Neutrophil (primary cell): ENCODE measurements at regions not wholly inside any gene's neighbourhood (a gene's known extent, or its start where the extent isn't known, plus 50 kb on each side); places are given as distances from the start of the nearest gene placed in this dataset.

ENCODE experiments used
- H3K27ac ChIP-seq: fragments of 200-600 bp; sonication (generic); 2 replicates; pipeline ENCODE4 v1.5.1; 2016; ENCODE audit warnings: mild to moderate bottlenecking, moderate library complexity
- H3K27me3 ChIP-seq: fragments of 200-600 bp; sonication (generic); 2 replicates; pipeline ENCODE4 v1.6.0; 2016; ENCODE audit warnings: mild to moderate bottlenecking
- H3K36me3 ChIP-seq: fragments of 200-600 bp; sonication (generic); 2 replicates; pipeline ENCODE4 v1.5.1; 2017
- H3K4me1 ChIP-seq, 2 experiments: fragments of 200-600 bp in 1 of 2; sonication (generic) in 1 of 2; 1 replicate in 1 of 2; 2 replicates in 1 of 2; pipeline versions ENCODE4 v1.5.1 to v1.6.1; 2013 to 2016; ENCODE audit warnings: low read depth in 1 of 2, low read length in 1 of 2, mild to moderate bottlenecking in 1 of 2, moderate library complexity in 1 of 2; ENCODE audit not compliant: control insufficient read depth in 1 of 2, insufficient read depth in 1 of 2
- H3K4me3 ChIP-seq, 2 experiments: fragments of 200-600 bp in 1 of 2; sonication (generic) in 1 of 2; 1 replicate in 1 of 2; 2 replicates in 1 of 2; pipeline ENCODE4 v1.5.1; 2013 to 2016; ENCODE audit warnings: low read depth in 1 of 2, low read length in 1 of 2, mild to moderate bottlenecking in 1 of 2, moderate library complexity in 1 of 2
- H3K9me3 ChIP-seq: fragments of 200-600 bp; sonication (generic); 2 replicates; pipeline ENCODE4 v1.5.1; 2016
- CTCF ChIP-seq: fragments of 200-600 bp; sonication (generic); IDR thresholded peaks from 2 replicates; pipeline ENCODE4 v1.5.1; 2016; ENCODE audit warnings: antibody characterized with exemption

DNA sequence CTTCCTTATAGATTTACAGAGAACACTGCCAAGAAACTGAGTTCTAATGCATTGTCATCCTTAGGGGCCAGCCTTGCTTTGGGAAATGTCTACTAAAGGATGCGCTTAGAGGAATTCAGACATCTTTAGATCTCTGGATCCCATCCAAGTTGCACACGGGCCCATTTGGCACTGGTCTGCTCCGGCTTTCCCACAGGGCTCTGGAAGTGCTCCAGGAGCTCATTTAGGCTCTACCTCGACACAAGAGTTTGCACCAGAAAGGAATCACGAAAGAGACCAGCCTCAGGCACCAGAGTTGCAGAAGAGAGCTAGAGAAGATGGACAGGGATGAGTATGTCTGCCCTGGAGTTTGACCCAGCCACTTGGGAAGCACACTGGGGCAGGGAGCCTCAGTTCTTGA, 150.1 kb upstream of the TMEM72 start:
- no peaks in the 10 kb centered on the region for H3K36me3 ChIP-seq
- no peaks in the 10 kb centered on the region for H3K27me3 ChIP-seq
- TF ChIP-seq CTCF, result no peak
- H3K27ac ChIP-seq, result no peak overlapping the region
- no peaks in the 10 kb centered on the region for H3K9me3 ChIP-seq
- no peak overlapping the region for H3K4me3 ChIP-seq
- H3K4me1 ChIP-seq, result no peaks in the 10 kb centered on the region

GRCh38 chr10:44763331-44763730, 147.8 kb upstream of the TMEM72 start:
- Histone ChIP-seq H3K27ac (no peak overlapping the region), H3K9me3 (no peaks in the 10 kb centered on the region), H3K4me1 (no peaks in the 10 kb centered on the region), H3K36me3 (no peaks in the 10 kb centered on the region), H3K4me3 (no peak overlapping the region), H3K27me3 (no peaks in the 10 kb centered on the region)
- no peak for TF ChIP-seq CTCF

DNA sequence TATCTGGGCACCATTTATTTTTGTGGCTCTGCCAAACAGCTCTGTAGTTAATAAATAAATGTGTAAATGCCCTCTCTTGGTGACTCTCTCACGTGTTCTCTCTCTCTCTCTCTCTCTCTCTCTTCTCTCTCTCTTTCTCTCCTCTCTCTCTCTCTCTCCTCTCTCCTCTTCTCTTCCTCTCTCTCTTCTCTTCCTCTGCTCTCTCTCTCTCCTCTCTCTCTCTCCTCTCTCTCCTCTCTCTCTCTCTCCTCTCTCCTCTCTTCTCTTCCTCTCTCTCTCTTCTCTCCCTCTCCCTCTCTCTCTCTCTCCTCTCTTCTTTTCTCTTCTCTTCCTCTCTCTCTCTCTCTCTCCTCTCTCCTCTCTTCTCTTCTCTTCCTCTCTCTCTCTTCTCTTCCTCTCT, 145.8 kb upstream of the TMEM72 start:
- TF ChIP-seq CTCF, result no peak
- no peak overlapping the region for H3K27ac ChIP-seq
- peaks cover 6% of the 10 kb centered on the region for H3K27me3 ChIP-seq
- H3K36me3 ChIP-seq, result no peaks in the 10 kb centered on the region
- H3K4me1 ChIP-seq, result no peaks in the 10 kb centered on the region
- H3K9me3 ChIP-seq, result no peaks in the 10 kb centered on the region
- no peak overlapping the region for H3K4me3 ChIP-seq

- no peaks in the 10 kb centered on the region for H3K36me3 ChIP-seq
- no peak for TF ChIP-seq CTCF
- H3K9me3 ChIP-seq, result no peaks in the 10 kb centered on the region
- H3K4me1 ChIP-seq, result no peaks in the 10 kb centered on the region
- H3K27me3 ChIP-seq, result peaks cover 6% of the 10 kb centered on the region
- H3K4me3 ChIP-seq, result no peak overlapping the region
- H3K27ac ChIP-seq, result no peak overlapping the region
Measured at GRCh38 chr10:44766631-44767030, 144.5 kb upstream of the TMEM72 start.

- no peaks in the 10 kb centered on the region for H3K4me1 ChIP-seq
- H3K4me3 ChIP-seq, result no peak overlapping the region
- H3K27me3 ChIP-seq, result peaks cover 6% of the 10 kb centered on the region
- H3K9me3 ChIP-seq, result no peaks in the 10 kb centered on the region
- no peak for TF ChIP-seq CTCF
- H3K36me3 ChIP-seq, result no peaks in the 10 kb centered on the region
- H3K27ac ChIP-seq, result no peak overlapping the region
Measured at GRCh38 chr10:44769450-44769849, 141.7 kb upstream of the TMEM72 start.
